ENCODE measurements at regions not wholly inside any gene's neighbourhood (a gene's known extent, or its start where the extent isn't known, plus 50 kb on each side); places are given as distances from the start of the nearest gene placed in this dataset.

GRCh38 chr7:34523226-34523918 lies 134.6 kb upstream of the NPSR1 start:
- no peak overlapping the region for H3K4me3 ChIP-seq
- peaks cover 0 to 7% (median 0%) of the 10 kb centered on the region in 4 donors for H3K9me3 ChIP-seq
- no peaks in the 10 kb centered on the region for H3K4me1 ChIP-seq
- H3K27me3 ChIP-seq = no peaks in the 10 kb centered on the region
- H3K36me3 ChIP-seq = no peaks in the 10 kb centered on the region
- DNase-seq (ENCODE audit: extremely low spot score) = no peak
- intact Hi-C loops (cut with DNase I) = no loop called here
- TF ChIP-seq CTCF (IDR thresholded peaks at IDR 0.05) (no peak), EP300 (IDR thresholded peaks at IDR 0.05) (no peak), POLR2AphosphoS5 (IDR thresholded peaks at IDR 0.05) (no peak), POLR2A (IDR thresholded peaks at IDR 0.05; ENCODE audit: low read depth) (no peak)
- WGBS = 68% methylated on average over 5 of the region's 5 CpGs
- no peak overlapping the region for H3K27ac ChIP-seq (replicated peaks in 1 of 4)

GRCh38 chr7:34530259-34530658 lies 127.8 kb upstream of the NPSR1 start:
- 58% methylated on average over 1 of the region's 1 CpG for WGBS
- H3K4me1 ChIP-seq = no peaks in the 10 kb centered on the region
- H3K9me3 ChIP-seq = peaks cover 0 to 5% (median 0%) of the 10 kb centered on the region in 4 donors
- no peak for TF ChIP-seq POLR2AphosphoS5 (IDR thresholded peaks at IDR 0.05)
- no peak for TF ChIP-seq CTCF (IDR thresholded peaks at IDR 0.05)
- no peak for TF ChIP-seq EP300 (IDR thresholded peaks at IDR 0.05)
- no peak for TF ChIP-seq POLR2A (IDR thresholded peaks at IDR 0.05; ENCODE audit: low read depth)
- H3K36me3 ChIP-seq = no peaks in the 10 kb centered on the region
- H3K4me3 ChIP-seq = no peak overlapping the region
- no peaks in the 10 kb centered on the region for H3K27me3 ChIP-seq
- no peak for DNase-seq (ENCODE audit: extremely low spot score)
- intact Hi-C loops (cut with DNase I) = no loop called here
- no peak overlapping the region for H3K27ac ChIP-seq (replicated peaks in 1 of 4)

- 93% methylated on average over 1 of the region's 1 CpG for WGBS
- peaks cover 0 to 20% (median 14%) of the 10 kb centered on the region in 4 donors for H3K9me3 ChIP-seq
- no peaks in the 10 kb centered on the region for H3K36me3 ChIP-seq
- H3K27ac ChIP-seq (replicated peaks in 1 of 4) = no peak overlapping the region
- no peak overlapping the region for H3K4me3 ChIP-seq
- TF ChIP-seq POLR2A (IDR thresholded peaks at IDR 0.05; ENCODE audit: low read depth) (no peak), POLR2AphosphoS5 (IDR thresholded peaks at IDR 0.05) (no peak), EP300 (IDR thresholded peaks at IDR 0.05) (no peak), CTCF (IDR thresholded peaks at IDR 0.05) (no peak)
- H3K27me3 ChIP-seq = no peaks in the 10 kb centered on the region
- DNase-seq (ENCODE audit: extremely low spot score) = no peak
- H3K4me1 ChIP-seq = no peaks in the 10 kb centered on the region
- intact Hi-C loops (cut with DNase I) = no loop called here
Measured at GRCh38 chr7:34539003-34539402, 119.0 kb upstream of the NPSR1 start.

- no peak overlapping the region for H3K4me3 ChIP-seq
- DNase-seq (ENCODE audit: extremely low spot score) = no peak
- H3K27ac ChIP-seq (replicated peaks in 1 of 4) = no peak overlapping the region
- H3K4me1 ChIP-seq = no peaks in the 10 kb centered on the region
- intact Hi-C loops (cut with DNase I) = no loop called here
- TF ChIP-seq CTCF (IDR thresholded peaks at IDR 0.05) = no peak
- H3K9me3 ChIP-seq = peaks cover 0 to 11% (median 5%) of the 10 kb centered on the region in 4 donors
- 87% methylated on average over 13 of the region's 13 CpGs for WGBS
- no peaks in the 10 kb centered on the region for H3K36me3 ChIP-seq
- H3K27me3 ChIP-seq = no peaks in the 10 kb centered on the region
Measured at GRCh38 chr7:34544621-34545020, 113.4 kb upstream of the NPSR1 start.

- H3K9me3 ChIP-seq = peaks cover 0 to 11% (median 0%) of the 10 kb centered on the region in 4 donors
- intact Hi-C loops (cut with DNase I) = no loop called here
- H3K4me3 ChIP-seq = no peak overlapping the region
- TF ChIP-seq EP300 (IDR thresholded peaks at IDR 0.05) (no peak), POLR2A (IDR thresholded peaks at IDR 0.05; ENCODE audit: low read depth) (no peak), POLR2AphosphoS5 (IDR thresholded peaks at IDR 0.05) (no peak), CTCF (IDR thresholded peaks at IDR 0.05) (no peak)
- WGBS = 70% methylated on average over 2 of the region's 2 CpGs
- no peaks in the 10 kb centered on the region for H3K27me3 ChIP-seq
- no peak for DNase-seq (ENCODE audit: extremely low spot score)
- H3K4me1 ChIP-seq = no peaks in the 10 kb centered on the region
- no peaks in the 10 kb centered on the region for H3K36me3 ChIP-seq
- no peak overlapping the region for H3K27ac ChIP-seq (replicated peaks in 1 of 4)
Measured at GRCh38 chr7:34550996-34551395, 107.0 kb upstream of the NPSR1 start.

All from esophagus muscularis mucosa (tissue), 4 donors.